ENCODE measurements at regions not wholly inside any gene's neighbourhood (a gene's known extent, or its start where the extent isn't known, plus 50 kb on each side); places are given as distances from the start of the nearest gene placed in this dataset.

- no peak for ATAC-seq (ENCODE audit: poor library complexity)
Measured at GRCh38 chr6:123747515-123747914, 56.1 kb upstream of the NKAIN2 start.

DNA sequence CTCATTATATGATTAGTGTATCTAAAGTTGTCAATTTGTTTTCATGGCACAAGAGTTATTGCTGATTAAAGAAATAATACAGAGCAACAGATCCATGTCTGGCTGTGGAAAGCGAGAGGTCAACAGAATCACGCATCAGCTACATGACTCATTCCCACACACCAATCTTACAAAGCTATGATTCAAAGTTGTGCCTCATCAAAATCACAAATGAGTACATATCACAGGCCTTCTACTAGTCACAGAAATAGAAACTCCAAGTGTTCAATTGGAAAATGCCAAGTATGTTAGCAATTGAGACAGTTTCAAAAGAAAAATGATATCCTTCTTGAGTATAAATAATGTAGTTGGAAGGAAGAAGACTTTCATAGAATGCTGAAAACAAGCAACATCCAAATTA is 57.8 kb upstream of the NKAIN2 start:
- DNase-seq = no peak
- no peak for ATAC-seq (ENCODE audit: poor library complexity)
- intact Hi-C loops (cut with DNase I) = no loop called here

More at GRCh38 chr6:123747515-123747914, 56.1 kb upstream of the NKAIN2 start:
- DNase-seq = no peak
- intact Hi-C loops (cut with DNase I) = no loop called here

- DNase-seq (no peak), ATAC-seq (ENCODE audit: poor library complexity) (no peak)
- intact Hi-C loops (cut with DNase I) = no loop called here
Measured at GRCh38 chr6:123744840-123745239, 58.8 kb upstream of the NKAIN2 start.

DNA sequence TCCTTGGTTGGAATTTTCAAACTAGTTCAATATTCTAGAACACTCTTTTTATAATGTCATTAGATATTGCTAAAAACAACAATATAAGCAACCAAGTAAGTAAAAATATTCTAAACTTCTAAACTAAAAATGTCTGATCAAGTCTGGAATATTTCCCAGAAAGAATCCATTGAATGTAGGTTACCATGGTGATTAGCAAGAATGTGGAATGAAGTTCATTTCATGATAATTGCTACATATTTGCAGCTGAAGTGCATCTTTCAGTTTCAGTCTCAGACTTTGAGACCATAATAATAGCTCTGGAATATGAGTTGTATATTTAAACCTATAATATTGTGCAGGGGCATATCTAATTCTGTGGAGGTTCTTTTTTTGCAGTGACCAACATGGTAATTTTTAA is 61.0 kb upstream of the NKAIN2 start:
- intact Hi-C loops (cut with DNase I) = no loop called here
- DNase-seq = no peak
- no peak for ATAC-seq (ENCODE audit: poor library complexity)

- no peak for DNase-seq
- ATAC-seq (ENCODE audit: poor library complexity) = no peak
- intact Hi-C loops (cut with DNase I) = no loop called here
Measured at GRCh38 chr6:123733180-123733579, 70.5 kb upstream of the NKAIN2 start.

DNA sequence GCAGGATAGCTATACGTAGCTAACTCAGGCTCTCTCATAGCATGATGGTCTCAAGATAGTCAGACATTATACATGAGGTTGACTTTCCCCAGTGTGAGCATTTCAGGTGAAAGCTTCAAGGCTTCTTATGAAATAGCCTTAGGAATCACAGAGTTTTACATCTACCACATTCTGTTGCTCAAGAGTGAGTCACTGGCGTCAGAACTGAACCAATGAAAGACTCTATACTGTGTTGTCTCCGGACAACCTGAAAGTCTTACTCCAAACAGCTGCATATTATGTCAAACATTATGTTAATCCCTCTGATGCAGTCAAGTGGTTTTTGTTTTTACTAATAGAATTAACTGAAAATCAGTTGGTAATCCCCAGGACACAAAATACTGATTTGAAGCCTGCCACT is 79.8 kb upstream of the TRDN start:
- no peak for ATAC-seq (ENCODE audit: poor library complexity)
- intact Hi-C loops (cut with DNase I) = loop anchor here (5.0 kb wide), 1 partner anchor 299 kb away; no protein-coding TSS in a partner anchor
- no peak for DNase-seq

- intact Hi-C loops (cut with DNase I) = loop anchor here (5.0 kb wide), 1 partner anchor 298 kb away; no protein-coding TSS in a partner anchor
- ATAC-seq (ENCODE audit: poor library complexity) (peak; percentile 78), DNase-seq (no peak)
Measured at GRCh38 chr6:123715006-123715863, 78.5 kb upstream of the TRDN start.

GRCh38 chr6:123712831-123713230 is 76.1 kb upstream of the TRDN start:
- intact Hi-C loops (cut with DNase I) = no loop called here
- DNase-seq (no peak), ATAC-seq (ENCODE audit: poor library complexity) (no peak)

DNA sequence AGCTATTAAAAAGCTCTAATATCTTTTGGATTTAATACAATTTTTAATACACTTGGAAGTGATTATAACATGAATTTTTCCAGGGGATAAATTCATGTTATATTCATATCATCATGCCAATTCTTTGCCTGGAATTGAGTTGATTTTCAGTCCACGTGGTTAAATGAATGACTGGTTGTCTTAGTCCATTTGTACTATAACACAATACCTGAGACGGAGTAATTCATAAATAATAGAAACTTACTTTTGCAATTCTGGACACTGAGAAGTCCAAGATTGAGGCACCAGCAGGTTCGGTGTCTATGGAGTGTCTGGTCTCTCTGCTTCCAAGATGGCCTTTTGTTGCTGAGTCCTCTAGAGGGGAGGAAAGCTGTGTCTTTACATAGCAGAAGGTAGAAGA is 66.2 kb upstream of the TRDN start:
- ATAC-seq (ENCODE audit: poor library complexity) (no peak), DNase-seq (no peak)
- intact Hi-C loops (cut with DNase I) = no loop called here

DNA sequence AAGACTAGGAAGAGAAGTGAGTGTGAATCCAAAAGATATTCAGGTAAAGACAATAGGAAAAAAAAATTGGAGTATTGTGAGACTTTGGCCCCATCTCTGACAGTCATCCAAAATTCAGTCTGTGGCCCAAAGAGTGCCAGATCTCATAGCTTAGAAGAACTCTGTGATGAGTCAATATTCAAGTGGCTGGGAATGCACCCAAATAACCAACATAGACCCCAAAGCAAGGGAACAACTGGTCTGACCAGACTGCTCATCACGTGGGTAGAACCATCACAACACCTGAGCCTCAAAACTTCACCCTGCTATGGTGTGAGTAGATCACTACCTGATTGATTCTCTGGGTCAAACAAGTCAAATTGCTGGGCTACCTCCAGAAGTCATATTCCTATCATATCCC is 51.1 kb upstream of the TRDN start:
- intact Hi-C loops (cut with DNase I) = no loop called here
- ATAC-seq (ENCODE audit: poor library complexity) = no peak
- DNase-seq = no peak
